ENCODE measurements at regions not wholly inside any gene's neighbourhood (a gene's known extent, or its start where the extent isn't known, plus 50 kb on each side); places are given as distances from the start of the nearest gene placed in this dataset.

GRCh38 chr10:10510179-10510578 lies 507.5 kb upstream of the CELF2 start:
- H3K27me3 ChIP-seq (ENCODE audit: control insufficient read depth, extremely low read depth, insufficient read depth, low read length) = no peaks in the 10 kb centered on the region
- TF ChIP-seq EZH2 (IDR thresholded peaks at IDR 0.05; ENCODE audit: low read length) = no peak
- no peak for TF ChIP-seq CTCF (optimal IDR thresholded peaks at IDR 0.05 in 1 of 3, IDR thresholded peaks at IDR 0.05 in 1 of 3, conservative IDR thresholded peaks at IDR 0.05 in 1 of 3; ENCODE audit: extremely low read depth in 1 of 3, insufficient read depth in 2 of 3, low read length in 3 of 3)
- DNase-seq (ENCODE audit: low read depth, low spot score) (no peak), FAIRE-seq (no peak)
- no peaks in the 10 kb centered on the region for H3K4me1 ChIP-seq (ENCODE audit: control insufficient read depth, extremely low read depth, insufficient read depth, low read length)
- H2AFZ ChIP-seq (ENCODE audit: control insufficient read depth, low read length) = no peak overlapping the region
- H3K9me1 ChIP-seq (ENCODE audit: control insufficient read depth, extremely low read depth, insufficient read depth, low read length) = no peaks in the 10 kb centered on the region
- no peaks in the 10 kb centered on the region for H4K20me1 ChIP-seq (ENCODE audit: control insufficient read depth, extremely low read depth, insufficient read depth, low read length)
- no peak overlapping the region for H3K4me2 ChIP-seq (ENCODE audit: control insufficient read depth, extremely low read depth, insufficient read depth, low read depth, low read length)
- H3K9me3 ChIP-seq (ENCODE audit: control insufficient read depth, low read depth, low read length) = no peaks in the 10 kb centered on the region
- H3K36me3 ChIP-seq (ENCODE audit: control insufficient read depth in 2 of 2, extremely low read depth in 1 of 2, insufficient read depth in 2 of 2, low read length in 2 of 2) = no peaks in the 10 kb centered on the region
- dilution Hi-C loops (cut with MboI; ENCODE audit: extremely low pct_ligation_motif_present, low sequenced_read_pairs) = no loop called here
- H3K27ac ChIP-seq (ENCODE audit: control insufficient read depth, insufficient read depth, low read length) = no peak overlapping the region
- H3K4me3 ChIP-seq (ENCODE audit: control insufficient read depth in 2 of 3, extremely low read depth in 1 of 3, insufficient read depth in 2 of 3, low read depth in 1 of 3, low read length in 3 of 3) = no peak overlapping the region
- H3K9ac ChIP-seq (ENCODE audit: control insufficient read depth, extremely low read depth, insufficient read depth, low read length) = no peak overlapping the region
- H3K79me2 ChIP-seq (ENCODE audit: control insufficient read depth, insufficient read depth, low read length) = no peaks in the 10 kb centered on the region

GRCh38 chr10:10513067-10513466 lies 504.6 kb upstream of the CELF2 start:
- Histone ChIP-seq H3K27me3 (ENCODE audit: control insufficient read depth, extremely low read depth, insufficient read depth, low read length) (no peaks in the 10 kb centered on the region), H3K4me1 (ENCODE audit: control insufficient read depth, extremely low read depth, insufficient read depth, low read length) (no peaks in the 10 kb centered on the region), H3K9me1 (ENCODE audit: control insufficient read depth, extremely low read depth, insufficient read depth, low read length) (no peaks in the 10 kb centered on the region), H3K4me2 (ENCODE audit: control insufficient read depth, extremely low read depth, insufficient read depth, low read depth, low read length) (no peak overlapping the region), H3K4me3 (ENCODE audit: control insufficient read depth in 2 of 3, extremely low read depth in 1 of 3, insufficient read depth in 2 of 3, low read depth in 1 of 3, low read length in 3 of 3) (no peak overlapping the region), H3K79me2 (ENCODE audit: control insufficient read depth, insufficient read depth, low read length) (no peaks in the 10 kb centered on the region), H4K20me1 (ENCODE audit: control insufficient read depth, extremely low read depth, insufficient read depth, low read length) (no peaks in the 10 kb centered on the region), H3K9me3 (ENCODE audit: control insufficient read depth, low read depth, low read length) (no peaks in the 10 kb centered on the region), H3K36me3 (ENCODE audit: control insufficient read depth in 2 of 2, extremely low read depth in 1 of 2, insufficient read depth in 2 of 2, low read length in 2 of 2) (no peaks in the 10 kb centered on the region), H3K27ac (ENCODE audit: control insufficient read depth, insufficient read depth, low read length) (no peak overlapping the region), H3K9ac (ENCODE audit: control insufficient read depth, extremely low read depth, insufficient read depth, low read length) (no peak overlapping the region), H2AFZ (ENCODE audit: control insufficient read depth, low read length) (no peak overlapping the region)
- DNase-seq (ENCODE audit: low read depth, low spot score) (no peak), FAIRE-seq (no peak)
- TF ChIP-seq CTCF (optimal IDR thresholded peaks at IDR 0.05 in 1 of 3, IDR thresholded peaks at IDR 0.05 in 1 of 3, conservative IDR thresholded peaks at IDR 0.05 in 1 of 3; ENCODE audit: extremely low read depth in 1 of 3, insufficient read depth in 2 of 3, low read length in 3 of 3) (no peak), EZH2 (IDR thresholded peaks at IDR 0.05; ENCODE audit: low read length) (no peak)
- dilution Hi-C loops (cut with MboI; ENCODE audit: extremely low pct_ligation_motif_present, low sequenced_read_pairs) = no loop called here
